Endodermal cell (in vitro differentiated cells): ENCODE measurements at regions not wholly inside any gene's neighbourhood (a gene's known extent, or its start where the extent isn't known, plus 50 kb on each side); places are given as distances from the start of the nearest gene placed in this dataset.

ENCODE experiments used
- DNase-seq: peaks from one replicate; pipeline ENCODE4 v3.0.0-alpha.2; 2017
- H3K27ac ChIP-seq: 2 replicates; pipeline ENCODE4 v1.5.1; 2013; ENCODE audit warnings: mild to moderate bottlenecking, low read depth, low read length, moderate library complexity
- H3K27me3 ChIP-seq: 2 replicates; pipeline ENCODE4 v1.6.1; 2013; ENCODE audit warnings: mild to moderate bottlenecking, low read length, moderate library complexity; ENCODE audit not compliant: insufficient read depth, control insufficient read depth, poor library complexity, severe bottlenecking
- H3K36me3 ChIP-seq: 2 replicates; pipeline ENCODE4 v1.7.0; 2013; ENCODE audit warnings: mild to moderate bottlenecking, low read length, moderate library complexity; ENCODE audit not compliant: control insufficient read depth, insufficient read depth
- H3K4me1 ChIP-seq: one replicate; pipeline ENCODE4 v1.7.0; 2013; ENCODE audit warnings: low read length; ENCODE audit not compliant: control insufficient read depth, insufficient read depth
- H3K4me3 ChIP-seq: 2 replicates; pipeline ENCODE4 v1.5.1; 2013; ENCODE audit warnings: mild to moderate bottlenecking, low read length, moderate library complexity
- H3K9ac ChIP-seq: 2 replicates; pipeline ENCODE4 v1.6.1; 2013; ENCODE audit warnings: mild to moderate bottlenecking, low read length, moderate library complexity; ENCODE audit not compliant: poor library complexity, severe bottlenecking; ENCODE audit errors: extremely low read depth
- H3K9me3 ChIP-seq: 2 replicates; pipeline ENCODE4 v1.6.1; 2013; ENCODE audit warnings: mild to moderate bottlenecking, low read length, moderate library complexity; ENCODE audit not compliant: control insufficient read depth
- H3K27ac Mint-ChIP-seq: 2 replicates; pipeline ENCODE4 v1.8.0; 2020; ENCODE audit warnings: mixed read lengths
- H3K27me3 Mint-ChIP-seq: 2 replicates; pipeline ENCODE4 v1.8.0; 2021; ENCODE audit warnings: mild to moderate bottlenecking, mixed read lengths; ENCODE audit not compliant: insufficient read depth
- H3K36me3 Mint-ChIP-seq: 2 replicates; pipeline ENCODE4 v1.8.0; 2020; ENCODE audit warnings: low read depth, mixed read lengths
- H3K4me1 Mint-ChIP-seq: 2 replicates; pipeline ENCODE4 v1.8.0; 2020; ENCODE audit warnings: mixed read lengths
- H3K4me3 Mint-ChIP-seq: 2 replicates; pipeline ENCODE4 v1.8.0; 2020; ENCODE audit warnings: mild to moderate bottlenecking, moderate library complexity, mixed read lengths
- H3K9me3 Mint-ChIP-seq: 2 replicates; pipeline ENCODE4 v1.8.0; 2020; ENCODE audit warnings: mild to moderate bottlenecking, mixed read lengths
- CTCF ChIP-seq: fragments of 200-600 bp; sonication (generic); conservative IDR thresholded peaks from 2 replicates; pipeline ENCODE4 v1.5.0; 2021; ENCODE audit warnings: antibody characterized with exemption, mild to moderate bottlenecking
- WGBS, 2 experiments: methylation state at CpG; one replicate each; pipeline versions ENCODE4 v1.1.5 to v1.1.7; 2013; ENCODE audit warnings: missing lambda C conversion rate in 2 of 2, mixed read lengths in 1 of 2; ENCODE audit not compliant: insufficient coverage in 1 of 2, insufficient read length in 1 of 2; 5-methylcytosine and 5-hydroxymethylcytosine counted together

DNA sequence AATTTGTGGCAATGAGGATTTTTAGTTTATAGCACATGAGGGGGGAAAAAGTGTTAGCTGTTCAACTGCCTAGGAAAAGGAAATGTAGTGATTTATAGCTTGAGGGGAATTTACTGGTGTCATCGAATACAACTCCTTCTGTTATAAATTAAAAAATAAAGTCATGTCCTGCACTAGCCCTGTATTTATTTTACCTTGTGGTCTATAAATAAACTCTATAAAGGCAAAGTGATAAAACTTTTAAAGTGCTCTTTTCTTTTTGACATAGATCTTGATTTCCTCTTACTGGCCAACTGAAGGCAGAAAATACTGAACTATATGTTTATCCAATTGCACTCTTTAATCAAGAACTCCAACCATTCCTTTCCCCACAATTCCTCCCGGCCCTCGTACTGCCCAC, 672.1 kb upstream of the SLIT2 start:
- no peak for DNase-seq
- H3K4me3 ChIP-seq: no peak overlapping the region
- no peaks in the 10 kb centered on the region for H3K4me1 ChIP-seq
- H3K36me3 ChIP-seq: no peaks in the 10 kb centered on the region
- no peak overlapping the region for H3K27ac Mint-ChIP-seq
- H3K4me3 Mint-ChIP-seq: no peak overlapping the region
- WGBS, 2 experiments: 95% methylated on average over 3 of the region's 3 CpGs; no CpG with 5 or more reads in 1 of the 2 experiments
- no peaks in the 10 kb centered on the region for H3K36me3 Mint-ChIP-seq
- H3K9me3 Mint-ChIP-seq: no peaks in the 10 kb centered on the region
- H3K9me3 ChIP-seq: no peaks in the 10 kb centered on the region
- H3K27me3 Mint-ChIP-seq: no peaks in the 10 kb centered on the region
- no peaks in the 10 kb centered on the region for H3K4me1 Mint-ChIP-seq
- H3K27me3 ChIP-seq: no peaks in the 10 kb centered on the region
- H3K9ac ChIP-seq: no peak overlapping the region
- TF ChIP-seq CTCF: no peak
- H3K27ac ChIP-seq: no peak overlapping the region

- no peaks in the 10 kb centered on the region for H3K36me3 Mint-ChIP-seq
- H3K27ac ChIP-seq: no peak overlapping the region
- no peak for DNase-seq
- WGBS, 2 experiments: 90% methylated on average over 1 of the region's 1 CpG; no CpG with 5 or more reads in 1 of the 2 experiments
- no peak overlapping the region for H3K4me3 Mint-ChIP-seq
- no peak for TF ChIP-seq CTCF
- H3K9me3 Mint-ChIP-seq: no peaks in the 10 kb centered on the region
- H3K9me3 ChIP-seq: no peaks in the 10 kb centered on the region
- no peaks in the 10 kb centered on the region for H3K4me1 ChIP-seq
- H3K4me1 Mint-ChIP-seq: no peaks in the 10 kb centered on the region
- H3K4me3 ChIP-seq: no peak overlapping the region
- no peaks in the 10 kb centered on the region for H3K27me3 Mint-ChIP-seq
- H3K9ac ChIP-seq: no peak overlapping the region
- H3K36me3 ChIP-seq: no peaks in the 10 kb centered on the region
- H3K27me3 ChIP-seq: no peaks in the 10 kb centered on the region
- no peak overlapping the region for H3K27ac Mint-ChIP-seq
Observed at GRCh38 chr4:19577097-19577496, 674.6 kb upstream of the SLIT2 start.

GRCh38 chr4:19575924-19576323, 675.8 kb upstream of the SLIT2 start:
- H3K4me3 Mint-ChIP-seq: no peak overlapping the region
- no peaks in the 10 kb centered on the region for H3K27me3 ChIP-seq
- no peak for DNase-seq
- H3K4me1 Mint-ChIP-seq: no peaks in the 10 kb centered on the region
- H3K27ac ChIP-seq: no peak overlapping the region
- H3K9ac ChIP-seq: no peak overlapping the region
- H3K9me3 ChIP-seq: no peaks in the 10 kb centered on the region
- no peaks in the 10 kb centered on the region for H3K9me3 Mint-ChIP-seq
- H3K36me3 Mint-ChIP-seq: no peaks in the 10 kb centered on the region
- no peaks in the 10 kb centered on the region for H3K36me3 ChIP-seq
- no peaks in the 10 kb centered on the region for H3K27me3 Mint-ChIP-seq
- TF ChIP-seq CTCF: no peak
- peak overlapping the region; percentile 42 for H3K27ac Mint-ChIP-seq
- WGBS, 2 experiments: 80 to 95% methylated on average over 5 of the region's 5 CpGs
- no peaks in the 10 kb centered on the region for H3K4me1 ChIP-seq
- H3K4me3 ChIP-seq: no peak overlapping the region
